Neural cell (in vitro differentiated cells): ENCODE measurements at regions not wholly inside any gene's neighbourhood (a gene's known extent, or its start where the extent isn't known, plus 50 kb on each side); places are given as distances from the start of the nearest gene placed in this dataset.

Source experiments
- EP300 ChIP-seq: fragments of 450-650 bp; conservative IDR thresholded peaks from 2 replicates; pipeline ENCODE4 v1.6.1; 2014; ENCODE audit warnings: antibody characterized with exemption, mild to moderate bottlenecking, moderate library complexity; ENCODE audit not compliant: poor library complexity, severe bottlenecking
- EZH2 ChIP-seq: fragments of 200-600, 300-800 bp; shearing (Covaris generic), sonication (generic); IDR thresholded peaks from 2 replicates; pipeline ENCODE4 v1.6.1; 2014; ENCODE audit warnings: antibody characterized with exemption, low read length, borderline replicate concordance, mild to moderate bottlenecking; ENCODE audit not compliant: insufficient read depth, poor library complexity, severe bottlenecking
- MXI1 ChIP-seq: fragments of 450-650 bp; conservative IDR thresholded peaks from 2 replicates; pipeline ENCODE4 v1.6.1; 2014; ENCODE audit warnings: antibody characterized with exemption, mild to moderate bottlenecking; ENCODE audit not compliant: poor library complexity, severe bottlenecking
- POLR2AphosphoS5 ChIP-seq: IDR thresholded peaks from 2 replicates; pipeline ENCODE4 v1.6.1; 2012
- RAD21 ChIP-seq: fragments of 450-650 bp; conservative IDR thresholded peaks from 2 replicates; pipeline ENCODE4 v1.6.1; 2014; ENCODE audit warnings: antibody characterized with exemption, mild to moderate bottlenecking, moderate library complexity
- REST ChIP-seq: IDR thresholded peaks from 2 replicates; pipeline ENCODE4 v1.6.1; 2012; ENCODE audit warnings: borderline replicate concordance
- TAF1 ChIP-seq: IDR thresholded peaks from 2 replicates; pipeline ENCODE4 v1.6.1; 2012; ENCODE audit warnings: low read depth
- TF ChIP-seq, protein P1 (sequence below): fragments of 450-650 bp; IDR thresholded peaks from 2 replicates; pipeline ENCODE4 v1.5.1; 2014; ENCODE audit warnings: antibody characterized with exemption, mild to moderate bottlenecking, moderate library complexity; ENCODE audit not compliant: poor library complexity, severe bottlenecking

DNA sequence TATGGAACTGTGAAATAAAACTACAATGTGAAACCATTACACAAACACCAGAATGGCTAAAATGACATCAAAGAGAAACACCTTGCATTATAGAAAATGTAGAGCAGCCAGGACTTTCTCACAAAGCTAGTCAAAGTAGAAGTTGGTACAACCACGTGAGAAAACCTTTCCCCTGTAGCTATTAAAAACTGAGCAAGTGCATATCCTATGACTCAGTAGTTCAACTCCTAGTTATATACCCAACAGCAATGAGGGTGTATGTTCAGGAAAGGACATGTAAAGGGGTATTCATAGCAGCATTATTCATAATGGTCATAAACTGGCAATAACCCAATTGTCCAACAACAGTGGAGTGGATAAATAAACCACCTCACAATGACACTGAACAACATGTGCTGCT lies 177.5 kb upstream of the NUDT10 start:
- TF ChIP-seq, protein P1, sequence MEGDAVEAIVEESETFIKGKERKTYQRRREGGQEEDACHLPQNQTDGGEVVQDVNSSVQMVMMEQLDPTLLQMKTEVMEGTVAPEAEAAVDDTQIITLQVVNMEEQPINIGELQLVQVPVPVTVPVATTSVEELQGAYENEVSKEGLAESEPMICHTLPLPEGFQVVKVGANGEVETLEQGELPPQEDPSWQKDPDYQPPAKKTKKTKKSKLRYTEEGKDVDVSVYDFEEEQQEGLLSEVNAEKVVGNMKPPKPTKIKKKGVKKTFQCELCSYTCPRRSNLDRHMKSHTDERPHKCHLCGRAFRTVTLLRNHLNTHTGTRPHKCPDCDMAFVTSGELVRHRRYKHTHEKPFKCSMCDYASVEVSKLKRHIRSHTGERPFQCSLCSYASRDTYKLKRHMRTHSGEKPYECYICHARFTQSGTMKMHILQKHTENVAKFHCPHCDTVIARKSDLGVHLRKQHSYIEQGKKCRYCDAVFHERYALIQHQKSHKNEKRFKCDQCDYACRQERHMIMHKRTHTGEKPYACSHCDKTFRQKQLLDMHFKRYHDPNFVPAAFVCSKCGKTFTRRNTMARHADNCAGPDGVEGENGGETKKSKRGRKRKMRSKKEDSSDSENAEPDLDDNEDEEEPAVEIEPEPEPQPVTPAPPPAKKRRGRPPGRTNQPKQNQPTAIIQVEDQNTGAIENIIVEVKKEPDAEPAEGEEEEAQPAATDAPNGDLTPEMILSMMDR, result no peak
- TF ChIP-seq TAF1, result no peak
- no peak for TF ChIP-seq EZH2
- no peak for TF ChIP-seq EP300
- no peak for TF ChIP-seq REST
- no peak for TF ChIP-seq MXI1
- TF ChIP-seq RAD21, result no peak
- no peak for TF ChIP-seq POLR2AphosphoS5
